GM23248 (cell line): ENCODE measurements at regions not wholly inside any gene's neighbourhood (a gene's known extent, or its start where the extent isn't known, plus 50 kb on each side); places are given as distances from the start of the nearest gene placed in this dataset.
A peak's percentile ranks its signal among the peaks of the same experiment; 100 is the strongest.

Experiments used
- DNase-seq: peaks from one replicate; pipeline ENCODE4 v3.0.0-alpha.2; 2015
- H2AFZ ChIP-seq: fragments of 200-600 bp; sonication (generic); 2 replicates; pipeline ENCODE4 v1.6.1; 2016; ENCODE audit warnings: antibody characterized with exemption
- H3F3A ChIP-seq: fragments of 200-600 bp; sonication (generic); 2 replicates; pipeline ENCODE4 v1.6.1; 2016; ENCODE audit warnings: mild to moderate bottlenecking, antibody characterized with exemption, mixed run types; ENCODE audit not compliant: insufficient read depth
- H3K27ac ChIP-seq: fragments of 200-600 bp; sonication (generic); 2 replicates; pipeline ENCODE4 v1.5.1; 2016; ENCODE audit warnings: mild to moderate bottlenecking
- H3K27me3 ChIP-seq: fragments of 200-600 bp; sonication (generic); replicated peaks from 2 replicates; pipeline ENCODE4 v1.6.1; 2016; ENCODE audit warnings: mild to moderate bottlenecking; ENCODE audit not compliant: insufficient read depth
- H3K36me3 ChIP-seq: fragments of 200-600 bp; sonication (generic); 2 replicates; pipeline ENCODE4 v1.6.1; 2016; ENCODE audit warnings: low read depth, mild to moderate bottlenecking
- H3K4me1 ChIP-seq: fragments of 200-600 bp; sonication (generic); 2 replicates; pipeline ENCODE4 v1.6.1; 2016; ENCODE audit warnings: mild to moderate bottlenecking; ENCODE audit not compliant: insufficient read depth
- H3K4me2 ChIP-seq: fragments of 200-600 bp; sonication (generic); one replicate; pipeline ENCODE4 v1.6.1; 2016; ENCODE audit warnings: mild to moderate bottlenecking; ENCODE audit not compliant: unreplicated experiment
- H3K4me3 ChIP-seq: fragments of 200-600 bp; sonication (generic); 2 replicates; pipeline ENCODE4 v1.5.1; 2016; ENCODE audit warnings: mild to moderate bottlenecking
- H3K79me2 ChIP-seq: fragments of 200-600 bp; sonication (generic); 2 replicates; pipeline ENCODE4 v1.6.1; 2016; ENCODE audit warnings: mild to moderate bottlenecking; ENCODE audit not compliant: insufficient read depth
- H3K9ac ChIP-seq: fragments of 200-600 bp; sonication (generic); 2 replicates; pipeline ENCODE4 v1.6.1; 2016; ENCODE audit warnings: mild to moderate bottlenecking
- H3K9me2 ChIP-seq: fragments of 200-600 bp; sonication (generic); 2 replicates; pipeline ENCODE4 v1.6.1; 2016; ENCODE audit warnings: mixed run types, mild to moderate bottlenecking, moderate library complexity; ENCODE audit not compliant: insufficient read depth
- H3K9me3 ChIP-seq: fragments of 200-600 bp; sonication (generic); one replicate; pipeline ENCODE4 v1.6.1; 2017; ENCODE audit warnings: low read depth
- H4K20me1 ChIP-seq: fragments of 200-600 bp; sonication (generic); 2 replicates; pipeline ENCODE4 v1.6.0; 2016; ENCODE audit not compliant: insufficient read depth
- EZH2 ChIP-seq: fragments of 200-600 bp; sonication (generic); IDR thresholded peaks from 2 replicates; pipeline ENCODE4 v1.6.1; 2018; ENCODE audit warnings: antibody characterized with exemption, mild to moderate bottlenecking; ENCODE audit not compliant: insufficient read depth, poor library complexity, severe bottlenecking
- EZH2phosphoT487 ChIP-seq: fragments of 200-600 bp; sonication (generic); IDR thresholded peaks from 2 replicates; pipeline ENCODE4 v1.6.1; 2018; ENCODE audit warnings: antibody characterized with exemption, moderate library complexity, mild to moderate bottlenecking, low read depth; ENCODE audit not compliant: insufficient read depth
- WGBS, 2 experiments: methylation state at CpG; one replicate each; pipeline ENCODE4 v1.1.6; 2015 to 2017; ENCODE audit warnings: low lambda C conversion rate in 2 of 2, low coverage in 1 of 2; ENCODE audit errors: missing lambda C conversion rate in 2 of 2; 5-methylcytosine and 5-hydroxymethylcytosine counted together
- in situ Hi-C: fragments of 300-500 bp; cut with MboI; formaldehyde crosslinking; loops from 2 replicates; pipeline ENCODE4 v1.15.0; 2020

DNA sequence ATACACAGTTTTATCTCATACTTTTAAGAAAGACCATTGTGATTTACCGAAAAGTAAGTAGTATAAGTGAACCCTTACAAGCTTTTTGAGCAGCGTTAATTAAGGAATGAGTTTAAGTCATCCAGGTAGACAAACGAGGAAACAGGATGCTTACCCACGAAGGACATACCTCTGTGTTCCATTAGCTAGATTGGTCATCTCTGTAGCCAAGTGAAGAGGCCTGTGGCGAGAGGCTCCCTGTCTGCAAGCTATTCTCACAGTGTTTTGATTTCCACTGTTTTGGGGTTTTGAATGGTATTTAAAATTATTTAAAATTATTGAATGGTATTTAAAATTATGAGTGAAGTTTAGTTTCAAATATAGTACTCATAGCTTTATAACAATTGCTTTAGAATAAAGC is 342.1 kb upstream of the RGS6 start:
- Histone ChIP-seq H3K4me2 (peak overlapping the region; percentile 21), H3K27ac (no peak overlapping the region), H3K79me2 (peaks cover 91% of the 10 kb centered on the region)

DNA sequence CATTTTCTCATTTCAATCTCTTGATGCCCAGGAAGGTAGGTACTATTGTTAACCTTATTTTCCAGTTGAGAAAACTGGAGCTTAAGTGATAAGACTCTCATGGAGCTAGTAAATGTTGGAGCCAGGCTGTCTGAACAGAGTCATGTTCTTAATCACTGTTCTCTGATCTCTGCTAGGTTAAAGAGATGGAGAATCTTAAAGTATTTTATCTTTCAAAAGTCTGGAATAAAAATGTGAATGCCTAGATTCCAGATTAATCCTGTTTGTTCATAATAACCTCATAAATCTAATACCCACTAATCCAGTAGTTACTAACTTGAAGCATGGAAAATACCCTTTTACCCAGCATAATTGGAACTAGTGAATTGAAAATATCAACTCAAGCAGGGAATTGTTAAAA is 341.0 kb upstream of the RGS6 start:
- H3K36me3 ChIP-seq, result no peaks in the 10 kb centered on the region
- H3K4me1 ChIP-seq, result peaks cover 94% of the 10 kb centered on the region
- H4K20me1 ChIP-seq, result no peaks in the 10 kb centered on the region
- peak overlapping the region; percentile 56 for H3K4me2 ChIP-seq
- H2AFZ ChIP-seq, result no peak overlapping the region
- H3K9me2 ChIP-seq, result no peaks in the 10 kb centered on the region
- H3K9ac ChIP-seq, result peak overlapping the region; percentile 44
- peaks cover 92% of the 10 kb centered on the region for H3K79me2 ChIP-seq
- peak overlapping the region; percentile 70 for H3K27ac ChIP-seq
- peak; percentile 42 for DNase-seq
- no peaks in the 10 kb centered on the region for H3K27me3 ChIP-seq
- peaks cover 59% of the 10 kb centered on the region for H3F3A ChIP-seq
- H3K9me3 ChIP-seq, result no peaks in the 10 kb centered on the region
- in situ Hi-C loops, result no loop called here
- TF ChIP-seq EZH2phosphoT487 (no peak), EZH2 (no peak)
- H3K4me3 ChIP-seq, result peak overlapping the region; percentile 23

More for the DNA sequence above, 342.1 kb upstream of the RGS6 start:
- H3K4me3 ChIP-seq, result peak overlapping the region; percentile 23
- peaks cover 68% of the 10 kb centered on the region for H3F3A ChIP-seq
- no peaks in the 10 kb centered on the region for H3K9me2 ChIP-seq
- TF ChIP-seq EZH2phosphoT487, result no peak
- TF ChIP-seq EZH2, result no peak
- no peaks in the 10 kb centered on the region for H3K36me3 ChIP-seq
- 95 to 97% methylated on average over 5 of the region's 5 CpGs for WGBS, 2 experiments
- peaks cover 94% of the 10 kb centered on the region for H3K4me1 ChIP-seq
- in situ Hi-C loops, result no loop called here
- H3K27me3 ChIP-seq, result no peaks in the 10 kb centered on the region
- H3K9me3 ChIP-seq, result no peaks in the 10 kb centered on the region
- H3K9ac ChIP-seq, result no peak overlapping the region
- no peaks in the 10 kb centered on the region for H4K20me1 ChIP-seq
- no peak overlapping the region for H2AFZ ChIP-seq
- no peak for DNase-seq

DNA sequence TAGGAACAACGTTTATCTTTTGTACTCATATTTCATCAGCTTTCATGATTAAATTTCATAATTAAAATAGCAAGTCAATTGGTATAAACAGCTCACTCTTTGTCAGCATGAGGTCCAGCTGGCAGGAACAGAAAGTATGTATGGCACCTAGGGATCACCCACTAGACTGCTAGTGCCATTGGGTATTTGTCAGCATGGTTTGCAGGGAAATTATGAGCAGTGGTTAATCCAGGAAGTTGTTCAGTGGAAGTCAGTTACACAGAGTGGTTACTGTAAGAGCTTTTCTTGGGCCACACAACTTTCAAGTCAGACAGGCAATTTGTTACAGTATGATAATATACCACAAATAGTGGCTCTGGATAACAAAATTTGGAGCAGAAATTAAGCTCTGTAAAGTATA is 340.3 kb upstream of the RGS6 start:
- DNase-seq, result peak; percentile 90
- Histone ChIP-seq H4K20me1 (no peaks in the 10 kb centered on the region), H3K4me3 (peak overlapping the region; percentile 23), H3K36me3 (no peaks in the 10 kb centered on the region), H2AFZ (no peak overlapping the region), H3K9ac (peak overlapping the region; percentile 44), H3K4me1 (peaks cover 87% of the 10 kb centered on the region), H3K79me2 (peaks cover 95% of the 10 kb centered on the region), H3K9me3 (no peaks in the 10 kb centered on the region), H3K27me3 (no peaks in the 10 kb centered on the region), H3K4me2 (peak overlapping the region; percentile 56), H3F3A (peaks cover 52% of the 10 kb centered on the region), H3K27ac (peak overlapping the region; percentile 70), H3K9me2 (no peaks in the 10 kb centered on the region)
- TF ChIP-seq EZH2 (no peak), EZH2phosphoT487 (no peak)
- in situ Hi-C loops, result no loop called here
- WGBS, 2 experiments, result 0% methylated on average over 1 of the region's 1 CpG

DNA sequence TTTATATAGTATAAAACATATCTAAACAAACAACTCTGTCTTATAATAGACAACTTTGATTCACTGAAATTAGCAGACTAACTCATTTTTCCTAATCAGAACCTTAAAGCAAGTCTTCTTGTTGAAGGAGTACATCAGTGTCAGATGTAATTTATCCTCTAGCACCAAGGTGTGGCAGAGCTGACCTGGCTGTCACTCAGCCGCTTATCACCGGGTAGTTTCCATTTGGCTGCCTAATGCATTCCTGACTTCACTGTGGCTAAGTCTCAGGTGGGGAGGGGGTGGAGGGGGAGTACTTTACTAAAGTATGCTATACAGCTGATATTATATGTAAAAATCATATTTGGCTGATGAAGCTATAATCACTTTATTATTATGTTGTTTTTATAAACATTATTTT is 339.9 kb upstream of the RGS6 start:
- no peak overlapping the region for H2AFZ ChIP-seq
- no peaks in the 10 kb centered on the region for H4K20me1 ChIP-seq
- peak overlapping the region; percentile 70 for H3K27ac ChIP-seq
- no peaks in the 10 kb centered on the region for H3K9me3 ChIP-seq
- in situ Hi-C loops, result no loop called here
- peaks cover 48% of the 10 kb centered on the region for H3F3A ChIP-seq
- TF ChIP-seq EZH2phosphoT487, result no peak
- no peak for TF ChIP-seq EZH2
- peak overlapping the region; percentile 23 for H3K4me3 ChIP-seq
- H3K4me1 ChIP-seq, result peaks cover 83% of the 10 kb centered on the region
- peak overlapping the region; percentile 44; the same call in 1 of the 2 replicates for H3K9ac ChIP-seq
- H3K27me3 ChIP-seq, result no peaks in the 10 kb centered on the region
- H3K9me2 ChIP-seq, result no peaks in the 10 kb centered on the region
- peaks cover 95% of the 10 kb centered on the region for H3K79me2 ChIP-seq
- no peak for DNase-seq
- H3K4me2 ChIP-seq, result peak overlapping the region; percentile 56
- H3K36me3 ChIP-seq, result no peaks in the 10 kb centered on the region
- WGBS, 2 experiments, result 87 to 91% methylated on average over 2 of the region's 2 CpGs

DNA sequence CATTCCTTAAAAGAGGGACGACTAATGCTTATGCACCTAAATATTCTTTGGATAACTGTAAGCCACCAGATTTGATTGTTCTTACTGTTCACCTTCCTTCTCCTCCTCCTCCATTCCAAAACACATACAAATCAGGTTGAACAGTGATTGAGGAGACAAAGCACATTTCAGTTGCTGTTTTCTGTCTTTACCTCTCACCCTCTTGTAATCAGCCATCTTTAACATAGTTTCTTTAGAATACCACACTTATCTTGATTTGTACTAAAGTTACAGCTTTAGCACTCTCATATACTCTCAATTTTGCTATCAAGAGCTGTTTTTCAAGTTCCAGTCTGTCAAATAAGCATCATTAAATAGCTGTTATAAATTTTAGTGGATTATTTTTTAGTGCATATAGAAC is 338.3 kb upstream of the RGS6 start:
- H2AFZ ChIP-seq, result no peak overlapping the region
- 100% methylated on average over 1 of the region's 1 CpG for WGBS, 2 experiments
- H3K9me2 ChIP-seq, result no peaks in the 10 kb centered on the region
- in situ Hi-C loops, result no loop called here
- no peaks in the 10 kb centered on the region for H3K9me3 ChIP-seq
- H3K4me3 ChIP-seq, result no peak overlapping the region
- no peak overlapping the region for H3K4me2 ChIP-seq
- no peaks in the 10 kb centered on the region for H3K27me3 ChIP-seq
- H4K20me1 ChIP-seq, result no peaks in the 10 kb centered on the region
- H3K27ac ChIP-seq, result no peak overlapping the region
- H3K36me3 ChIP-seq, result no peaks in the 10 kb centered on the region
- DNase-seq, result no peak
- H3F3A ChIP-seq, result peaks cover 34% of the 10 kb centered on the region
- TF ChIP-seq EZH2 (no peak), EZH2phosphoT487 (no peak)
- peaks cover 95% of the 10 kb centered on the region for H3K79me2 ChIP-seq
- H3K4me1 ChIP-seq, result peaks cover 67% of the 10 kb centered on the region
- H3K9ac ChIP-seq, result no peak overlapping the region
